IMR-90 (cell line): ENCODE measurements at regions not wholly inside any gene's neighbourhood (a gene's known extent, or its start where the extent isn't known, plus 50 kb on each side); places are given as distances from the start of the nearest gene placed in this dataset.

Experiments
- ATAC-seq: fragments of 200-7000 bp; cut with Tn5 transposase; 2 replicates; pipeline ENCODE4 v1.9.1; 2020; ENCODE audit warnings: low read depth, mild to moderate bottlenecking, moderate library complexity
- BruUV-seq: library from RNA; stranded (reverse); fragments of 400-500 nt; replicated peaks from 2 replicates; lab custom pipeline; 2021; lab: Mats Ljungman, UMichigan
- CTCF ChIA-PET: fragments of 300-600 bp; formaldehyde crosslinking; extraction: SDS; loops from one replicate; lab custom pipeline; 2021; ENCODE audit warnings: antibody characterized with exemption; lab: Yijun Ruan, JAX
- POLR2A ChIA-PET: fragments of 300-600 bp; sonication (Branson Sonifier 250); formaldehyde crosslinking; loops from one replicate; lab custom pipeline; 2022; ENCODE audit warnings: antibody characterized with exemption; ENCODE audit not compliant: unreplicated experiment; lab: Charles Lee
- DNase-seq: peaks from one replicate; pipeline ENCODE4 v3.0.0; 2013
- H2AFZ ChIP-seq: replicated peaks from 2 replicates; pipeline ENCODE3; 2013; ENCODE audit warnings: low read length, mild to moderate bottlenecking; ENCODE audit not compliant: poor library complexity
- H2AK5ac ChIP-seq: 2 replicates; pipeline ENCODE4 v1.6.1; 2013; ENCODE audit warnings: low read depth, low read length, inconsistent platforms
- H2AK9ac ChIP-seq: replicated peaks from 2 replicates; pipeline ENCODE3; 2013; ENCODE audit warnings: mild to moderate bottlenecking, low read depth, low read length, moderate library complexity; ENCODE audit not compliant: poor library complexity
- H2BK120ac ChIP-seq: 2 replicates; pipeline ENCODE4 v1.6.1; 2013; ENCODE audit warnings: low read depth, low read length, inconsistent platforms
- H2BK15ac ChIP-seq: 3 replicates; pipeline ENCODE4 v1.6.1; 2013; ENCODE audit warnings: low read depth, low read length, inconsistent platforms
- H2BK20ac ChIP-seq: 2 replicates; pipeline ENCODE4 v1.6.1; 2013; ENCODE audit warnings: low read depth, mild to moderate bottlenecking, inconsistent platforms, low read length, moderate library complexity
- H2BK5ac ChIP-seq: 2 replicates; pipeline ENCODE4 v1.6.1; 2013; ENCODE audit warnings: mild to moderate bottlenecking, low read depth, low read length, inconsistent platforms; ENCODE audit not compliant: poor library complexity, severe bottlenecking
- H3K14ac ChIP-seq: replicated peaks from 2 replicates; pipeline ENCODE4 v1.6.1; 2013; ENCODE audit warnings: low read depth, low read length, inconsistent platforms
- H3K18ac ChIP-seq: 2 replicates; pipeline ENCODE4 v1.6.1; 2013; ENCODE audit warnings: low read depth, low read length, control low read depth
- H3K23ac ChIP-seq: 2 replicates; pipeline ENCODE4 v1.6.1; 2013; ENCODE audit warnings: low read depth, low read length, inconsistent platforms
- H3K27ac ChIP-seq: 2 replicates; pipeline ENCODE4 v1.5.1; 2013; ENCODE audit warnings: mild to moderate bottlenecking, control low read depth, low read length; ENCODE audit not compliant: insufficient read depth
- H3K27me3 ChIP-seq: 2 replicates; pipeline ENCODE4 v1.6.1; 2013; ENCODE audit warnings: low read length; ENCODE audit not compliant: control insufficient read depth, insufficient read depth
- H3K36me3 ChIP-seq: 2 replicates; pipeline ENCODE4 v1.6.1; 2013; ENCODE audit warnings: low read length, mixed read lengths; ENCODE audit not compliant: control insufficient read depth, insufficient read depth
- H3K4ac ChIP-seq: 2 replicates; pipeline ENCODE4 v1.6.1; 2013; ENCODE audit warnings: low read depth, low read length, inconsistent platforms
- H3K4me1 ChIP-seq: 2 replicates; pipeline ENCODE4 v1.6.1; 2013; ENCODE audit warnings: low read length, mixed read lengths; ENCODE audit not compliant: control insufficient read depth, insufficient read depth
- H3K4me2 ChIP-seq: 2 replicates; pipeline ENCODE4 v1.6.1; 2013; ENCODE audit warnings: low read depth, mild to moderate bottlenecking, control low read depth, low read length, moderate library complexity
- H3K4me3 ChIP-seq: 2 replicates; pipeline ENCODE4 v1.5.1; 2013; ENCODE audit warnings: low read depth, mild to moderate bottlenecking, control low read depth, low read length, moderate library complexity; ENCODE audit not compliant: insufficient read depth
- H3K56ac ChIP-seq: 2 replicates; pipeline ENCODE4 v1.6.1; 2013; ENCODE audit warnings: low read length, inconsistent platforms; ENCODE audit not compliant: insufficient read depth; ENCODE audit errors: extremely low read depth
- H3K79me1 ChIP-seq, 2 experiments: 2 replicates each; pipeline ENCODE4 v1.6.1; 2013; ENCODE audit warnings: low read length in 2 of 2, inconsistent platforms in 1 of 2, low read depth in 1 of 2
- H3K9ac ChIP-seq: 2 replicates; pipeline ENCODE4 v1.6.1; 2013; ENCODE audit warnings: low read depth, low read length, control low read depth
- H3K9me1 ChIP-seq: 2 replicates; pipeline ENCODE4 v1.6.1; 2013; ENCODE audit warnings: low read length, inconsistent platforms; ENCODE audit not compliant: insufficient read depth
- H3K9me3 ChIP-seq: 2 replicates; pipeline ENCODE4 v1.6.1; 2013; ENCODE audit warnings: low read length; ENCODE audit not compliant: control insufficient read depth, insufficient read depth
- H4K20me1 ChIP-seq: 2 replicates; pipeline ENCODE4 v1.6.1; 2013; ENCODE audit warnings: low read length, inconsistent platforms; ENCODE audit not compliant: insufficient read depth
- H4K5ac ChIP-seq: 2 replicates; pipeline ENCODE4 v1.6.1; 2013; ENCODE audit warnings: mild to moderate bottlenecking, low read depth, low read length, control low read depth
- H4K8ac ChIP-seq, 2 experiments: 2 replicates each; pipeline ENCODE4 v1.6.1; 2013; ENCODE audit warnings: low read depth in 2 of 2, low read length in 2 of 2, control low read depth in 1 of 2, inconsistent platforms in 1 of 2
- H4K91ac ChIP-seq: 2 replicates; pipeline ENCODE4 v1.6.1; 2013; ENCODE audit warnings: low read depth, low read length, inconsistent platforms; ENCODE audit not compliant: insufficient read depth
- BHLHE40 ChIP-seq: fragments of 150-350 bp; IDR thresholded peaks from 2 replicates; pipeline ENCODE4 v1.6.1; 2016; ENCODE audit warnings: mild to moderate bottlenecking, low read depth, low read length
- CHD1 ChIP-seq: IDR thresholded peaks from 2 replicates; pipeline ENCODE4 v1.6.1; 2012; ENCODE audit warnings: low read depth, low read length, improper control_type of control experiment
- FOS ChIP-seq: fragments of 150-350 bp; IDR thresholded peaks from 2 replicates; pipeline ENCODE4 v1.6.1; 2016; ENCODE audit warnings: low read depth, low read length
- MAFK ChIP-seq: IDR thresholded peaks from 2 replicates; pipeline ENCODE4 v1.6.1; 2012; ENCODE audit warnings: low read depth, low read length, improper control_type of control experiment
- RCOR1 ChIP-seq: IDR thresholded peaks from 2 replicates; pipeline ENCODE4 v1.6.1; 2012; ENCODE audit warnings: mild to moderate bottlenecking, low read length, improper control_type of control experiment; ENCODE audit not compliant: insufficient replicate concordance
- RFX5 ChIP-seq: IDR thresholded peaks from 2 replicates; pipeline ENCODE4 v1.8.0; 2012; ENCODE audit warnings: low read depth, mild to moderate bottlenecking, low read length, moderate library complexity
- SMC3 ChIP-seq: fragments of 150-350 bp; IDR thresholded peaks from 2 replicates; pipeline ENCODE4 v1.6.1; 2016; ENCODE audit warnings: low read depth, mild to moderate bottlenecking, antibody characterized with exemption, low read length, moderate library complexity
- WGBS, 2 experiments: methylation state at CpG; one replicate each; pipeline versions ENCODE4 v1.1.5 to v1.1.7; 2013; ENCODE audit warnings: missing lambda C conversion rate in 2 of 2; ENCODE audit not compliant: insufficient read length in 1 of 2; ENCODE audit errors: extremely low coverage in 2 of 2; 5-methylcytosine and 5-hydroxymethylcytosine counted together
- dilution Hi-C: fragments of 300-500 bp; cut with HindIII; formaldehyde crosslinking; loops from one replicate; pipeline ENCODE4 v1.14.3; 2018; ENCODE audit warnings: low sequenced_read_pairs; ENCODE audit not compliant: unreplicated experiment
- in situ Hi-C: fragments of 300-500 bp; cut with MboI; formaldehyde crosslinking; loops from 3 replicates; pipeline ENCODE4 v1.14.3; 2019; ENCODE audit warnings: low sequenced_read_pairs, inconsistent platforms, mixed read lengths
- intact Hi-C: fragments of 100-400 bp; cut with micrococcal nuclease; formaldehyde crosslinking; loops from 2 replicates; pipeline ENCODE4 v1.10.0; 2022
- TF ChIP-seq, protein P1 (sequence below): fragments of 150-350 bp; IDR thresholded peaks from 2 replicates; pipeline ENCODE4 v1.6.1; 2016; ENCODE audit warnings: low read depth, mild to moderate bottlenecking, low read length, moderate library complexity, borderline replicate concordance

DNA sequence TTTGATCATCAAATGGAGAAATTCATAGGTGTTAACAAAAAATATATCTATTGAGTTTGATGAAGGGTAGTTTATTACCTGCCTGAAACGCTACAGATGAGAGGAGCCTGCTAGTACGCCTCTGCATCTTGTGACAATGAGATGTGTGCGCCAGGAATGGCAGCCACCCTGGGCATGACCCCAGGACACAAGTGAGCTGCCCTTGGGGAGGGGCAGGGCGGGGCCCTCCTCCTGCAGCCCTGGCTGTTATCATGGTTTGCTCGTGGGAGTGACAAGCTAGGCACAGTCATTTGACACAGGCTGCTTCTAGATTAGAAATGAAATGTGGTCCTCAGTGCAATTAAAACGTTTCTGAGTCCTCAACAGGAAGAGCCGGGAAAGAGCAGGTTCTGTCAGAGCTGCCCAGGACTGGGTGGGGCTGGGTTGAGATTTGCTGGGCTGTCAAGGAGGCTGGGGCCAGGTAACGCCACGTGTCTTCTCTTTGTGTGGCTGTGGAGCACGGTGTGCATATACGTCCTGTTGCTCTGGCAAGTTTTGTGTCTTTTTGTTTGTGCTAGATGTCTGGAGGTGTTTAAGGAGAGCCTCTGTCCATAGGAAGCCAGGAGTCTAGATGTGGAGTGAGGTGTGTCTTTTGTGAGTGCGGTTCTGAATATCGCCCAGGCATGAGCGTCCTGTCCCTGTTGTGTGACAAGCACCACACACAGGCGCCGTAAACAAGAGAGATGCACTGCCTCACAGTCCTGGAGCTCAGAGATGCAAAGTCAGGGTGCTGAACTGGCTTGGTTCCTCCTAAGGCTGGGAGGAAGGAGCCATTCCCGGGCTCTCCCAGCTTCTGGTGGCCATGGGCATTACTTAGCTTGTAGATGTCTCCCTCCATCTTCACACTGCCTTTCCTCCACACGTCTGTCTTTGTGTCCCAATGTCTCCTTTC lies 129.0 kb upstream of the IRX4 start (continued):
- TF ChIP-seq, protein P1, sequence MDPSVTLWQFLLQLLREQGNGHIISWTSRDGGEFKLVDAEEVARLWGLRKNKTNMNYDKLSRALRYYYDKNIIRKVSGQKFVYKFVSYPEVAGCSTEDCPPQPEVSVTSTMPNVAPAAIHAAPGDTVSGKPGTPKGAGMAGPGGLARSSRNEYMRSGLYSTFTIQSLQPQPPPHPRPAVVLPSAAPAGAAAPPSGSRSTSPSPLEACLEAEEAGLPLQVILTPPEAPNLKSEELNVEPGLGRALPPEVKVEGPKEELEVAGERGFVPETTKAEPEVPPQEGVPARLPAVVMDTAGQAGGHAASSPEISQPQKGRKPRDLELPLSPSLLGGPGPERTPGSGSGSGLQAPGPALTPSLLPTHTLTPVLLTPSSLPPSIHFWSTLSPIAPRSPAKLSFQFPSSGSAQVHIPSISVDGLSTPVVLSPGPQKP, result no peak

DNA sequence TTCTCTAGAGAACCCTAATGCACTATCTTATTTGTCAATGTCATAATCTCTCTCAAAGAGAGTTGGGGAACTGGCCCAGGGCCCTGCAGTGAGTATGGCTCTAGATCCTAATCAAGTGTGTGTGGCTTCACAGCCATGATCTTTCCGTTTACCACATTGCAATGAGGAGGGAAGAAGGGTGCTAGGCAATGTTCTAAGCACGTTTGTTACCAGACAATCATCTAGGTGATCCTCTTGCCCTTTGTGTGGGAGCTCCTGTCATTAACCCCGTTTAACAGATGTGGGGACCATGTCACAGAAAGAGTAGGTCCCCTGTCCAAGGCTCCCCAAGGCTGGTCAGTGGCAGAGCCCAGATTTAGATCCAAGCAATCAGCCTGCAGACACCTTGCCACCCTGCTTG lies 128.2 kb upstream of the IRX4 start:
- Histone ChIP-seq H3K9me3 (no peaks in the 10 kb centered on the region), H3K4me2 (no peak overlapping the region), H3K23ac (no peak overlapping the region), H3K4me3 (no peak overlapping the region), H4K20me1 (no peaks in the 10 kb centered on the region), H3K9me1 (no peaks in the 10 kb centered on the region), H2AFZ (no peak overlapping the region), H4K5ac (no peak overlapping the region), H2AK5ac (no peak overlapping the region), H2BK120ac (no peak overlapping the region), H3K9ac (no peak overlapping the region), H3K36me3 (no peaks in the 10 kb centered on the region), H3K27me3 (no peaks in the 10 kb centered on the region; the same call in 1 of the 2 replicates), H2BK15ac (no peak overlapping the region), H3K18ac (no peak overlapping the region), H4K8ac (no peak overlapping the region), H4K91ac (no peak overlapping the region), H3K14ac (no peak overlapping the region), H3K56ac (no peak overlapping the region), H3K79me1 (no peaks in the 10 kb centered on the region), H2BK20ac (no peak overlapping the region), H3K4ac (no peak overlapping the region), H2AK9ac (no peak overlapping the region), H3K4me1 (no peaks in the 10 kb centered on the region), H3K27ac (no peak overlapping the region), H2BK5ac (no peak overlapping the region)
- TF ChIP-seq BHLHE40 (no peak), MAFK (no peak), RCOR1 (no peak), CHD1 (no peak), SMC3 (no peak), FOS (no peak), RFX5 (no peak)
- TF ChIP-seq, protein P1, result no peak
- no CpG with 5 or more reads among the region's 3 CpGs for WGBS, 2 experiments
- no peak for ATAC-seq
- CTCF ChIA-PET, result no interaction called here
- BruUV-seq, result no TSS peak
- in situ Hi-C loops, result no loop called here
- intact Hi-C loops, result no loop called here
- no peak for DNase-seq
- dilution Hi-C loops, result no loop called here
- POLR2A ChIA-PET, result no interaction called here
